ENCODE measurements at regions not wholly inside any gene's neighbourhood (a gene's known extent, or its start where the extent isn't known, plus 50 kb on each side); places are given as distances from the start of the nearest gene placed in this dataset.
"Not testable (repeated sequence)": the region's sequence is repeated elsewhere in the genome, so short reads cannot be mapped to it uniquely, and the experiment has no call there.

DNA sequence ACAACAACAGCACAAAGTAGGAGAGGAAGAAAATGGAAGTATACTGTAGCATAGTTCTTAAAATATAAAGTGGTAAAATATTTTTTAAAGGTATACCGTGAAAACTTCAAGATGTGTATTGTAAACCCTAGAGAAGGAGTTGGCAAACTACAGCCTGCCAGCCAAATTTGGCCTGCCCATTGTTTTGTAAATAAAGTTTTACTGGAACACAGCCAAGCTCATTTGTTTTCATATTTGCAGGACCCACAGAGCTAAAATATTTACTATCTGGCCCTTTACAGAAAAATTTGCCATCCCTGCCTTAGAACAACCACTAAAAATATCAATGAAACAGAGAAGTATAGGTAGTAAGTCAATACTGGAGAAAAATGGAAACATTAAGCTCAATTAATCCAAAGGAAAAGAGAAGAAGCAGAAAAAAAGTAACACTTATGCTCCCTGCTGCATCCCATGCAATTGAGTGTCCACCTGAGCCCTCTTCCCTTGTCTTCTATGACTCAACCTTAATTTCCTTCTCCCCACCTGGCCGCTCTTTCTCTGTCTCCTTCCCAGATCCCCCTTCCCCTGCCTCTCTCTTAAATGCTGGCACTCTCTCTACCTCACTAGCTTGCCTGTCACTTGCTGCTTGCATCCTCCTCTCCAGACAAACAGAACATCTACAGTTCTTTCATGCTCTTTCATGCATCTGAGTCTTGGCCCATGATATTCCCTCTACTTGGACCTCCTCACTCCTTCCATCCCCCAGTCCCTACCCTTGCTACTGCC lies 50.6 kb upstream of the FER start:
- no peak for DNase-seq

DNA sequence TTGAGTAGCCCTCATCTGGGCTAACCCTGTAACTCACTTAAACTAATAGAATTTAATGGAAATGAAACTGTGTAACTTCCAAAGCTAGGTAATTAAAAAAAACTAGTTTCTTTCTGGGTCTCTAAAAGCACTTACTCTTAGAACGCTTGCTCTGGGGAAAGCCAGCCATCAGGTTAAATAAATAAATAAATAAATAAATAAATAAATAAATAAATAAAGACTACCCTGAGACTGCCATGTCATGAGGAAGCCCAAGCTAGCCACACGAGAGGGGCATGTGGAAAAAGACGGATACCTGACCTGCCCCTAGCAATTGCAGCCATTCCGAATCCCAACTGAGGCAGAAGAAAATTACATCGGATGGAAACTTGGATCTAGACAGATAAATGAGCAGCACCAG lies 51.3 kb upstream of the FER start:
- DNase-seq: no peak

DNA sequence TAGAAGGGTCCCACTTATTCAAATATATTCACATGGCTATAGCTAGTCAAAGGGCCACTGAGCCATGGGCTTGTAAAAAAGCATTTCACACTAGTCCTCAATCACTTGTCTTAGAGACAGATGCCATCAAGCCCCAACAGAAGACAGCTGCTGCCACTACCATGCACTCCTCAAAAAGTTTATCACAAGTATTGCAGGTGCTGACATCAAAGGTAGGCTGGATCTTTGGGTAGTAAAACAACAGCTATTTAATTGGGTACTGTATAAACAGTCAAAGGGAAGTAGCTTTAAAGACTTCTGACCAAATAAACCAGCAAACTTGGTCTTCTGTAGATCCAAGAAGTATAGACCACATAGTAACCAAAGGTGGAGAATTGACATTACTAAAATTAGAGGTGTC lies 59.2 kb upstream of the FER start:
- DNase-seq: no peak

DNA sequence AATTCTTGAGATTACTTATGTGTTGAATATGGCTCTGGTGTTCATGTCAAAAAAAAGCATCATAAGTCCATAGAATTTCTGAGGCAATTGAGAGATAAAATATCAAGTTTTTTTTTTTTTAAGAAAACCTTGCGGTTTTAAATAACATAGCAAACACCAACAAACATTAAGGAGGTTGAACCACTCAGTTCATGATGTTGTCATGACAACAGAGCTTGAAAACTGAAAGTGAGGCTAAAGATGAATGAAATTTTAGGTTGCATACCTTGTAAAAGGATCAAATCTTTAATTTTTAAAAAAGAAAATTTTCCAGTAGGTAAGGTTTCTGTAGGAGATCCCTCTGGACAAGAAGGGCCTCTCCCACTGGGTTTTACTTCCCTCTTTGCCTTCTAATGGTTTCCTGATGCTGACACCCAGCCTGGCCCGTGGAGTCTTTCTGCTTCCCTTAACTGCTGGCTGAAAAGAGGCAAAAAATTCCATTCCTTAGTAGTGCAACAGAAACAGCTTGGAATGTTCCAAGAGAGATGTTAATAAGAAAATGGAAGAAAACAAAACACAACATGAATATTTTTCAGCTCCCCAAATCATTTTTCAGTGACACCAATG lies 60.0 kb upstream of the FER start:
- DNase-seq: no peak

DNA sequence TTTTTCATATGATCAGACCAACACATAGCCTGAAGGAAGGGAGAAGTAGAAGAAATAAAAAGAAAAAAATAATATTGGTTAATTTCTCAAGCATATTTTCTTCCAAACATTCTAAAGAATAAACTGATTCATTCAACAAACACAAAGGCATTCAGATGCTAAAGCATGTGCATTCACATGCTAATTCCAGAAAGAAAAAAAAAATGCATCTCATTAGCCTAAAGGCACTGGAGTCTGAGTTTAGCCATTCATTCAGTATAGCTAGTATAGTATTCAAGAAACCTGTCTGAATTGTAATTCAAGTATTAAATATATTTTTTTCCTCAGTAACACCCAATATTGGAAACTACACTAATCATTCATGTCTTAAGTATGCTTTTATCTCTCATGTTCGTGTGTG lies 61.0 kb upstream of the FER start:
- no peak for DNase-seq

DNA sequence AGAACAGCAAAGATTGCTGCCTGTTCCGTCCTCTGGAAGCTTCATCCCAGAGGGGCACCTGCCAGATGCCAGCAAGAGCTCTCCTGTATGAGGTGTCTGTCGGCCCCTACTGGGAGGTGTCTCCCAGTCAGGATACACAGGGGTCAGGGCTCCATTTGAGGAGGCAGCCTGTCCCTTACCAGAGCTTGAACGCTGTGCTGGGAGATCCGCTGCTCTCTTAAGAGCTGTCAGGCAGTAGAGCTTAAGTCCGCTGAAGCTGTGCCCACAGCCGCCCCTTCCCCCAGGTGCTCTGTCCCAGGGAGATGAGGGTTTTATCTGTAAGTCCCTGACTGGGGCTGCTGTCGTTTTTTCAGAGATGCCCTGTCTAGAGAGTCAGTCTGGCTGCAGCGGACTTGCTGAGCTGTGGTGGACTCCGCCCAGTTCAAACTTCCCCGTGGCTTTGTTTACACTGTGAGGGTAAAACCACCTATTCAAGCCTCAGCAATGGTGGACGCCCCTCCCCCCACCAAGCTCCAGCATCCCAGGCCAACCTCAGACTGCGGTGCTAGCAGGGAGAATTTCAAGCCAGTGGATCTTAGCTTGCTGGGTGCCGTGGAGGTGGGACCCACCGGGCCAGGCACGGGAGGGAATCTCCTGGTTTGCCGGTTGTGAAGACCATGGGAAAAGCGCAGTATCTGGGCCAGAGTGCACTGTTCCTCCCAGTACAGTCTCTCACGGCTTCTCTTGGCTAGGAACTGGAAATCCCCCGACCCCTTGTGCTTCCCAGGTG lies 62.1 kb upstream of the FER start:
- not testable (repeated sequence) for DNase-seq

DNA sequence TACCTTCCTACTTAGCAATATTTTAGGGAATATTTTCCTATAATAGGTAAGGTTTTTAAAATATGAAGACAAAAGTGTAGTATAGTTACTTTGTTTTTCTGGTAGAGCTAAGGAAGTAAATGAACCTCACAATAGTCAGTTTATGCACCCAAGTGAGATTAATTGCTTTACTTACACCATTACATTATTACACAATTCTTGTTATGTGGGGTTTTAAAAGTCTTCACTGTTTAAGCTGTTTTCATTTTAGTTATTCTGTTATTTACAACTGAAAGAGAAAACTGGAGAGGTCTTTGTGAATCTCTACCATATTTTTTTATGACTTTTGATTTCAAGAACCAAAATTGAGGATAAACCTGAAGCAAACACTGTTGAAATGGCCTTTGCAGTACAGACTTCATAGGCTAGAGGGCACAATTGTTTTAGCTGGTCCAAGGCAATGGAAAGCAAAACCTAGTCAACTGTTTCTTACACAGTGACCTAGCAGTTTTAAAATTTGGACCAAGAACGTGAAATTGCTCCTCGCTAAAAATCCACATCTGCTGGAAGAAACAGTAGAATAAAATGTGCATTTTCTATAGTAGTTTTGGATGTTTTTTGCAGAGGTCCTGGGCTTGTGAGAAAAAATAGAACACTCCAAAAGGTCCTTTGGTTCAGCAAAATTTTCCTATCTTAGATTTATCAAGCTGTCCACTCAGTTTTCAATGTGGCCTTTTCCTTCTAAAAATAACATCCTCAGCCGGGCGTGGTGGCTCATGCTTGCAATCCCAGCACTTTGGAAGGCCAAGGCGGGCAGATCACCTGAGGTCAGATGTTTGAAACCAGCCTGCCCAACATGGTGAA lies 66.4 kb upstream of the FER start:
- DNase-seq: no peak

DNA sequence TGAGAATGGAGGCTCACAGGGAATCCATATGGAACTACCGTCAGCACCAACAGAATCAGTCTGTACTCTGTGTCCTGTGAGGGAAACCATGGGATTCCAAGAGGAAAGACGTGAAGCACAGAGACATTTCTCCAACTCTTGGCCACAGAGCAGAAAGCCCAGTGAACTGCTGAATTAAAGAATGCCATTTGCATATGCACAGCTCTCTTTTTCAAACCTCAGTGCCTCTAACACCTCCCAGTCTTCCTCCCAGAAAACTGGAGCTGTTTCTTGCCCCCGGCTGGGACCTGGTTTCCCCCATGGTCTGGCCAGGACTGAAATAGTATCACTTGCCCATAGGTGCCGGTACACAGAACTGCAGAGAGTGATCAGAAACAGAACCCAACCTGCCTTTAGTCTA lies 69.6 kb upstream of the FER start:
- DNase-seq: no peak

DNA sequence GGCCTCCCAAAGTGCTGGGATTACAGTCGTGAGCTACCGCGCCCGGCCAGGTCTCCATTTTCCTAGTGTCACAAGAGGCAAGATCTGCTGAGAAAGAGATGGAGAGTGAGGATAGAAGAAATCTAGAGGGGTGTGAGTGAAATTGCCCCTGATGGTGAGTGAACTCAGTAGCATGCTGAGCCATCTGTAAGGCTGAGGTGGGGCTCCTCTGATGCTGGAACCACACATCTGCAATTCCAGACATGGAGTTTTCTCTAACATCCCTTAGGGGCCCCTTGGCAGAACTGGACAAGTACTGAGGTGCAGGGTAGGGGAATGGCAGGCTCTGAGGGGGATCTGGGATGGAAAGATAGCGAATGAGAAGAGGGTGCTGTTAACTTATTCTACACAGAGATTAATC lies 72.0 kb upstream of the FER start:
- DNase-seq: no peak

DNA sequence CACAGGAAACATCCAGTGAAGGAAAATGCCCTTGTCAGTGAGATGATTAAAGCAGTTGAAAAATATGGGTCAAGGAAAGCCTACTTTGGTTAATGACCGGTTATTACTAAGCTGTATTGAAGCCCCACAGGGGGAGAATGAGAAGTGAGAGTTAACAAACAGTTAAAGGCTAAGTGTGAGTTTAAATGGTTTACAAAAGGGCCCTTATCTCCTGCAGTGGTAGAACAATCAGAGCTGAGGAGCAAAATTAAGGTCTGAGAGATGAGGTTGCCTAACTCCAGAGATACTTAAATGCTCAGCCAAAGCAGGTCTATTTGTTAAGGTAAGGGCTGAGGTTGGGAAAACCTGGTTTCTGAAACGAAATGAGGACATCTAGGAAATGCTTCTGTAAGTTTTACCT lies 75.1 kb upstream of the FER start:
- no peak for DNase-seq

DNA sequence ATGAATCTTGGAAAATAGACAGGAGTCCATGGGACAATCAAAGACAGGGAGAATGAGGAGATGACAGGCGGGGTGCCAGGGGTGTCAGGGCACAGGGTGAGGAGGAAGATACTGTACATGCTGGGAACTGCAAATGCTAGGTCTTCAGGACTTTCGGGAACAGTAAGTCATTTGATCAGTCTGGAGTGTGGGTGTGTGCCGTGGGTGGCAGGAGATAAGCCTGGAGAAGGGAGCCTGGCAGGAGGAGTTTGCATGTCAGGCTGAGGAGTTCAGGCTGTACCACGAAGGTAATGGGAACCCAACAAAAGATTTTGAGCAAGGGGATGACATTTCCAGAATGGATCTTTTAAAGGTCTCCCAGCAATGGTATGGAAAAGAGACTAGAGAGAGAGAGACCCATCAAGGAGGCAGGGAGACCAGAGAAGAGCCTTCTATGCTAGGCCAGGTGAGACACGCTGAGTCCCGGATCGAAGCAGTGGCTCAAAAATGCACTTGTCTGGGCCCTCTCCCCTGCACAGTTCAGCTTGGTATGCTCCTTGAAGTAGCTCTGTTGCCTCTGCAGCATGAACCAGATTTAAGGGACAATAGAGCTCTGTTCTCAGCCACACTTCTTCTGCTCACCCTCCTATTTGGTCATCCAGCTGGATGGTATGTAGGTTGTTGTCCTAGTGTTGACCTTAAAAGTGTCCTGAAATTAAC lies 77.0 kb upstream of the FER start:
- no peak for DNase-seq

DNA sequence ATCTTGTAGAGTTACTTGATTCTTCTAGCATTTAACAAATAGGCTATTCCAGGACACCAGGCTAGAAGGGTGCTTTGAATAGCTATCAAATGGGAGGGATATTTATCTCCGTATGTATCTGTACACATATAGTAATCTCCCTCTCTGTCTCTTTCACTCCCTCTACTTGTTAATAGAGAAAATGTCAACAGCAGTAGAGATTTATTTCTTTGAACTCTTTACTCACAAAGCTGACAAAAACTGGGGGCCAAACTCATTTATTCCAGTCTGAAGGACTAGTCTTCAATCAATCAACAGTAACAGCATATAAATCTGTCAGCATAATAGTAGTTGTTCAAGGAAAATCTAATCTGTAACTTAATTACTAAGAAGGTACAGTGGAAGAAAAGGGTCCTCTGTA lies 78.2 kb upstream of the FER start:
- DNase-seq: no peak

DNA sequence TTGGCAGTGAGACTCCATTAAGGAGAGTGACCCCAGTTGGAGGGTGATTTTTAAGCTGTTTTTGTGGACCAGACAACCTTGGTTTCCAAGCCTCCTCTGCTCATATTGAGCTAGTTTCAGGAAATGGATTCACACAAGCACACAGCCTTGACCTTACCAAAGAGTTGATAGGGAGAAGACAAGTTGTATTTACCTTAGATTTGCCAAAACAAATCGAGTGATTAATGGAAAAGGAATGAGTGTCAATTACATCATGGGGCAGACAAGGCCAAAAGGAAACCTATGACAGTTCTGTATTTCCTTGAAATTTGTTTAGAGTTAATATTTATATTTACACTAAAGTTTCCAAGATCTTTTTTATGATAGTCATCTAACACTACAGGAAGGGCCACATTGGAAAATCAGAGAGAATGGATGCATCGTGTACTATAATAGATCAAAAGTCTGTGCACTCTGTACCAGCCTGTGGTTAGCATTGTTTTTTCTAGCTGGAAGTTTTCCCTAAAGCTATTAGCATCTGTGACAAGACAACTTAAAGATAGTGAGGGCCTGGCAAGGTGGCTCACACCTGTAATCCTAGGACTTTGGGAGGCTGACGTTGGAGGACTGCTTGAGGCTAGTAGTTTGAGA lies 86.0 kb upstream of the FER start:
- DNase-seq: no peak

DNA sequence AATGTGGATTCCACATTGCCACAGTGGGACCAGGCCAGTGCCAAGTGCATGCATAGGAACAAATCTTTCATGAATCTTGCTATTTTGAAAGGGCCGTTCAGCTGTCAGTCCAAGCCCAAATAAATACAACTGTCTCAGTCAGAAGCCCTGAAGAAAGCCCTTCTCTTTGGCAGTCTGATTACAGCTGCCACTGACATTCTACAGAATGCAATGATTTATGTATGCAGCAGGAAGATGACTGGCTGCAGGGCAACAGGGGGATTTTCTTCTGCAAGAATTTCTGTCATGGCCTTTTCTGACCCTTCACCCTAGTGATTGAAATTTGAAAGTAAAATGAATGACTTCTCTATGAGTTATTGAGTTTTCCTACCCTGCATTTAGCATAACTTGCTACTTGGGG lies 86.7 kb upstream of the FER start:
- DNase-seq: no peak

DNA sequence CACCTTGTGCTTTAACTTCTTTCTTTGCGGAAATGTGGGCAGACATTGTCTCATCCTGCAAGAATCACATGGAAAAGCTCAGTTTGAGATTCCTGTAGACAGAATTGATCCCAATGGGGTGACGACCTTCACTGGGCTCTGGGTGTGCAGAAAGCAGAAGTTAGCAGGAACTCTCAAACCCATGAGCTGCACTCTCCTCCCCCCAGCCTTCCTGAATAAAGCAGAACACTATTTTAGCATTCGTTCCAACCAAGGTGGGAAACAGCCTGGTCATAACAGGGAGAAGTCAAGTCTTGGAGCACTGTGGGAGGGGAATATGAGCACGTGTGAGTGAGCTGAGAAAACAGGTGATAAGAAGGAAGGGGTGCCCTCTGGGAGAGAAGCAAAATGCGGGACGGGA lies 87.4 kb upstream of the FER start:
- no peak for DNase-seq

DNA sequence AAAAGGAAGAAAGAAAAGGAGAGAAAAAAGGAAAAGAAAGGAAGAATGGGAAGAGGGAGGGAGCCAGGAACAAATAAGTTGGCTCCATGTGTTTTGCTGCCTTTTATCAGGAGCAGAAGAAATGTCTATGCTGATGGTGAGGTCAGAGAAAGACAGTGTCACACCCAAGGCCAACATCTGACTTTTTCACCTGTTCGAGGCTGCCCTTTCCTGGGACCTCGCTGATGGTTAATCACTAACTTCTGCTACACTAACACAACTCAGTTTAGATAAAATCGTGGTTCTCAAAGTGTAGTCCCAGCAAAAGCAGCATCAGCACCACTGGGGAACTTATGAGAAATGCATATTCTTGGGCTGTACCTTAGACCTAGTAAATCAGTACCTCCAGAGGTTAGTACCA lies 88.2 kb upstream of the FER start:
- no peak for DNase-seq

DNA sequence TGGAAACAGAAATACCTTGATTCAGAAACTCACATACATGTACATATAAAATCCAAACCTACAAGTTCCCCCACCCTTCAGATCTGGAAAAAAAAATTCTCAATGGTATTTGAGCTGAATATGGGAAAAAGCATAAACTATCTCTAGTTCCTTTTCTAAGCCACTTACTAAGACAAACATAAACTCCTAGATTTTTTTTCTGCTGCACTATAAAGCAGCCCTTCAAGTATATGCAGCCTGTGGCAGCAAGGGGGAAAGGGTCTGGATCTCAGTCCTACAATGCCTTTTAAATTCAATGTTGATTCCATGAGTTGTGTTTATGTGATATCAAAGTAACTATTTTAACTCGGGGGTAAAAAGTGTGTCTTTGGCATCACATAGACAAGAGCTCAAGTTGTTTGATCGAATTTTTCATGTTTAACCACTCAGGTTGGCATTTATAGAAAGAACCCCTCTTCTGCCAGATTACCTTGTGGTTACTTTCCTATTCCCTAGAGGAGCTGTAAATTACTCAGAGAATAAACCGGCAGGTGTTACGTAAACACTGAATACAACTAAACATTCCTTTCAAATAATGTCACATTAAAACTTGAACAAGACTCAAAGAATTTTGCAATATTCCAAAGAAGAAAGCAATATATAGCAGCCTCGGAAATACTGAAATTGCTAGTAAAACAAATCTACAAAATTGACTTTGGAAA lies 91.8 kb upstream of the FER start:
- no peak for DNase-seq

DNA sequence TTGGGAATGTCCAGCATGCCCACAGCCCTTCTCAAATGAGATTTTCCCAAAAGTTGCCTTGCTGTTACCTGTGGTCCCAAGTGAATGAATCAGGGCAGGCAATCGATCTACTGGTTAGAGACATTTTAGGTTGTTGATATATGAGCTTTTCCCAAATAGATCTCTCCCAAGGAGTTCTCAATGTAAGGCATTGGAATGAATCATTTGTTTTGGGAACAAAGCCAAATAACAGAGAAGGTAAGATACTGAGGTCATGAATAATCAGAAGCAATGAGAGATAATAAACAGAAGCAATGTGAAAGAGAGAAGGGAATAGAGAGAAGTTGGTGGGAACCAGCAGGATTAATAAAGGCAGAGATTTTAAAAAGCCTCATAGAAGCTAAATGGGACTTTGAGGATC lies 93.6 kb upstream of the FER start:
- no peak for DNase-seq

DNA sequence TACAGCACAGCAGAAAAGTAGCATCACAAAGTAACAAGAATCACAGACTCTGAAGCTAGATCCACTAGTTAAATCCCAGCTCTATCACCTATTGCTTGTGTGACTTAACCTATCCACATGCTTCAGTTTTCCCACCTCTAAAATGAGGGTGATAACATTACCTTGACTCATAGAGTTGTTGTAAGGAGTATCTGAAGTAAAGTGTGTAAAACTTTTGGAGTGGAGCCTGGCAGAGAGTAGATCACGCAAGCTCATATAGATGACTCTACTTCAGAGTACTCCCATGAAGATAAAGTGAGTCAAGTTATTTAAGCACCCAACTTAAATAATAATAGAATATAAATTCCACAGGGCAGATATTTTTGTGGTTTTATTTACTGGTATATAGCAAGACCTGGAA lies 94.5 kb upstream of the FER start:
- DNase-seq: no peak

DNA sequence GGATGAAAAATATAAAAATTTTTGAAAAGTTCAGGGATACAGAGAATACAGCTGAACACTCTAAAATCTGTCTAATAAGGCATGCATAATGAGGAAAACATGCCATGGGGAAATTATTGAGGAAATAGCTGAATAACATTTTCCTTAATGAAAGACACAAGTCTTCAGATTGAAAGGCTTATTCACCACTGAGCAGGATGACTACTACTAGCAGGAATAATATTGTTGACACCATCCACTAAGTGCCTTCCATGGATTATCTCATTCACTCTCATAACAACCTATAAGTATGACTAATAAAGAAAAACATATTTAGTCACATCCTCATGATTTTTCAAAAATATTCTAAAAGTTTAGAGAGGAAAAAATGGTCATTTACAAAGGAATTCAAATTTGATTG lies 96.7 kb upstream of the FER start:
- DNase-seq: no peak

DNA sequence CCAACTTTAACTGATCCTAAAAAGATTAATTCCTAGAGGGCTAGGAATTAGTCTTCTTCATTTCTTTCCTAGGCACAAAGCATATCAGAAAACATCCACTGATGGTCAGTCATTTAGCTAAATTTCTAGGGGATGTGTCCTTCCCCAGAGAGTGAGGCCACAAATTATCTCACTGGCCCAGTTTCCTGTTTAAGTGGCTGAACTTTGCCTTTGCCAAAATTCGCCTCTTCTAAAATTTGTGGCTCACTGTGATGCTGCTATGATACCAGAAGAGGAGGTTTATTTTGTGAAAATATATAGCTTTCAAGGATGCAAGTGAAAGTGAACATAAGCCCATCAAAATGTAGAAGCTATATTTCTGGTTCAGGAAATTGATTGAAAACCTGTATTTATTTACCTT lies 98.1 kb upstream of the FER start:
- DNase-seq: no peak

DNA sequence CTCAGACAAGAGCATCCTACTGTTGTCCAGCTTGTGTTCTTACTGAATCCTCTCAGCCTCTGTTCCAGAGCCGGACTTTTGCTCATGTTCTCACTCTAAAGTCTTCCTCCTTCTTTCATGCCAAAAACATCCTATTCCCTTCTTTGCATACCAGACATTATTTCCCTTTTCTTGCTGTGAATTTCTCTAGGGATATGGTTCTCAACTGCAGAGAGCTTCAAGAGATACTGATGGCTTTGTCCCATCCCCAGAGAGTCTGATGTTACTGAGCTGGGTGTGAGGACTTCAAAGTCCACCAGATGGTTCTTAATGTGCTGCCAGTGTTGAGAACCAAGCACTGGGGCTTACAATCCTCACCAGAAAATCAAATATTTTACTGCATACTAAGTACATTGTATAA lies 98.6 kb upstream of the FER start:
- DNase-seq: no peak
